ES-I3 (cell line): ENCODE measurements at regions not wholly inside any gene's neighbourhood (a gene's known extent, or its start where the extent isn't known, plus 50 kb on each side); places are given as distances from the start of the nearest gene placed in this dataset.

ENCODE experiments used
- H3K36me3 ChIP-seq: 2 replicates; pipeline ENCODE4 v1.6.1; 2013; ENCODE audit warnings: mild to moderate bottlenecking, low read length, control low read depth, moderate library complexity; ENCODE audit not compliant: insufficient read depth
- H3K4me1 ChIP-seq: 2 replicates; pipeline ENCODE4 v1.6.1; 2013; ENCODE audit warnings: mild to moderate bottlenecking, control low read depth, low read length; ENCODE audit not compliant: insufficient read depth
- H3K9ac ChIP-seq: 2 replicates; pipeline ENCODE4 v1.6.1; 2013; ENCODE audit warnings: low read depth, mild to moderate bottlenecking, low read length, moderate library complexity
- H3K9me3 ChIP-seq: 2 replicates; pipeline ENCODE4 v1.6.1; 2013; ENCODE audit warnings: mild to moderate bottlenecking, low read length, moderate library complexity; ENCODE audit not compliant: control insufficient read depth, insufficient read depth

GRCh38 chr18:78656346-78656925, 323.2 kb upstream of the SALL3 start:
- Histone ChIP-seq H3K9me3 (peaks cover 14% of the 10 kb centered on the region), H3K4me1 (no peaks in the 10 kb centered on the region), H3K9ac (no peak overlapping the region), H3K36me3 (no peaks in the 10 kb centered on the region)

- Histone ChIP-seq H3K9me3 (peaks cover 7% of the 10 kb centered on the region), H3K4me1 (no peaks in the 10 kb centered on the region)
These were observed 321.1 kb upstream of the SALL3 start for GRCh38 chr18:78658531-78658930.

GRCh38 chr18:78659057-78659456, 320.6 kb upstream of the SALL3 start:
- no peak overlapping the region for H3K9ac ChIP-seq
- peaks cover 7% of the 10 kb centered on the region for H3K9me3 ChIP-seq
- no peaks in the 10 kb centered on the region for H3K4me1 ChIP-seq
- no peaks in the 10 kb centered on the region for H3K36me3 ChIP-seq

More at GRCh38 chr18:78658531-78658930, 321.1 kb upstream of the SALL3 start:
- Histone ChIP-seq H3K36me3 (no peaks in the 10 kb centered on the region), H3K9ac (no peak overlapping the region)

GRCh38 chr18:78659748-78660147, 319.9 kb upstream of the SALL3 start:
- no peaks in the 10 kb centered on the region for H3K4me1 ChIP-seq
- H3K36me3 ChIP-seq = no peaks in the 10 kb centered on the region
- no peak overlapping the region for H3K9ac ChIP-seq
- peaks cover 7% of the 10 kb centered on the region for H3K9me3 ChIP-seq

- no peak overlapping the region for H3K9ac ChIP-seq
- H3K4me1 ChIP-seq = no peaks in the 10 kb centered on the region
- H3K9me3 ChIP-seq = peaks cover 7% of the 10 kb centered on the region
- no peaks in the 10 kb centered on the region for H3K36me3 ChIP-seq
These were observed 319.3 kb upstream of the SALL3 start for GRCh38 chr18:78660311-78660710.

GRCh38 chr18:78661316-78661715, 318.3 kb upstream of the SALL3 start:
- Histone ChIP-seq H3K9ac (no peak overlapping the region), H3K9me3 (peaks cover under 1% of the 10 kb centered on the region; the same call in 1 of the 2 replicates), H3K36me3 (no peaks in the 10 kb centered on the region), H3K4me1 (no peaks in the 10 kb centered on the region)

GRCh38 chr18:78662879-78663278, 316.7 kb upstream of the SALL3 start:
- Histone ChIP-seq H3K36me3 (no peaks in the 10 kb centered on the region), H3K9ac (no peak overlapping the region), H3K4me1 (no peaks in the 10 kb centered on the region), H3K9me3 (no peaks in the 10 kb centered on the region)

GRCh38 chr18:78664048-78664447, 315.6 kb upstream of the SALL3 start:
- H3K9me3 ChIP-seq = no peaks in the 10 kb centered on the region
- H3K9ac ChIP-seq = no peak overlapping the region
- H3K4me1 ChIP-seq = no peaks in the 10 kb centered on the region
- no peaks in the 10 kb centered on the region for H3K36me3 ChIP-seq

GRCh38 chr18:78664848-78665247, 314.8 kb upstream of the SALL3 start:
- H3K36me3 ChIP-seq = no peaks in the 10 kb centered on the region
- no peaks in the 10 kb centered on the region for H3K4me1 ChIP-seq
- no peak overlapping the region for H3K9ac ChIP-seq
- no peaks in the 10 kb centered on the region for H3K9me3 ChIP-seq

GRCh38 chr18:78665644-78666043, 314.0 kb upstream of the SALL3 start:
- 0 out of 2 replicates have a peak, but pooled peaks cover 1% of the 10 kb centered on the region for H3K4me1 ChIP-seq
- no peaks in the 10 kb centered on the region for H3K36me3 ChIP-seq
- no peak overlapping the region for H3K9ac ChIP-seq
- H3K9me3 ChIP-seq = no peaks in the 10 kb centered on the region

- H3K9ac ChIP-seq = no peak overlapping the region
- no peaks in the 10 kb centered on the region for H3K9me3 ChIP-seq
- 0 out of 2 replicates have a peak, but pooled peaks cover 9% of the 10 kb centered on the region for H3K4me1 ChIP-seq
- H3K36me3 ChIP-seq = no peaks in the 10 kb centered on the region
These were observed 312.8 kb upstream of the SALL3 start for GRCh38 chr18:78666666-78667335.

GRCh38 chr18:78670778-78671391, 308.7 kb upstream of the SALL3 start:
- no peak overlapping the region for H3K9ac ChIP-seq
- no peaks in the 10 kb centered on the region for H3K36me3 ChIP-seq
- H3K9me3 ChIP-seq = no peaks in the 10 kb centered on the region
- H3K4me1 ChIP-seq = 0 out of 2 replicates have a peak, but pooled peaks cover 9% of the 10 kb centered on the region

GRCh38 chr18:78671551-78671950, 308.1 kb upstream of the SALL3 start:
- Histone ChIP-seq H3K9ac (no peak overlapping the region), H3K36me3 (no peaks in the 10 kb centered on the region), H3K4me1 (0 out of 2 replicates have a peak, but pooled peaks cover 9% of the 10 kb centered on the region), H3K9me3 (no peaks in the 10 kb centered on the region)

- Histone ChIP-seq H3K4me1 (0 out of 2 replicates have a peak, but pooled peaks cover 9% of the 10 kb centered on the region), H3K36me3 (no peaks in the 10 kb centered on the region), H3K9me3 (no peaks in the 10 kb centered on the region), H3K9ac (no peak overlapping the region)
These were observed 306.7 kb upstream of the SALL3 start for GRCh38 chr18:78672862-78673446.
